GM06990 (cell line): ENCODE measurements at regions not wholly inside any gene's neighbourhood (a gene's known extent, or its start where the extent isn't known, plus 50 kb on each side); places are given as distances from the start of the nearest gene placed in this dataset.

ENCODE experiments used
- DNase-seq: peaks from one replicate; pipeline ENCODE4 v3.0.0-alpha.2; 2011; ENCODE audit not compliant: insufficient read length; ENCODE audit errors: extremely low read depth
- H3K27me3 ChIP-seq: replicated peaks from 2 replicates; pipeline ENCODE4 v1.6.0; 2011; ENCODE audit warnings: low read length; ENCODE audit not compliant: control insufficient read depth, insufficient read depth
- H3K36me3 ChIP-seq: 2 replicates; pipeline ENCODE4 v1.5.1; 2011; ENCODE audit warnings: low read length; ENCODE audit not compliant: control insufficient read depth, insufficient read depth
- H3K4me3 ChIP-seq: replicated peaks from 2 replicates; pipeline ENCODE4 v1.5.1; 2011; ENCODE audit warnings: low read depth, mild to moderate bottlenecking, control low read depth, low read length
- CTCF ChIP-seq: IDR thresholded peaks from 2 replicates; pipeline ENCODE4 v1.5.1; 2011; ENCODE audit warnings: low read length, control low read depth, mild to moderate bottlenecking, inconsistent platforms; ENCODE audit not compliant: insufficient read depth, poor library complexity, severe bottlenecking

DNA sequence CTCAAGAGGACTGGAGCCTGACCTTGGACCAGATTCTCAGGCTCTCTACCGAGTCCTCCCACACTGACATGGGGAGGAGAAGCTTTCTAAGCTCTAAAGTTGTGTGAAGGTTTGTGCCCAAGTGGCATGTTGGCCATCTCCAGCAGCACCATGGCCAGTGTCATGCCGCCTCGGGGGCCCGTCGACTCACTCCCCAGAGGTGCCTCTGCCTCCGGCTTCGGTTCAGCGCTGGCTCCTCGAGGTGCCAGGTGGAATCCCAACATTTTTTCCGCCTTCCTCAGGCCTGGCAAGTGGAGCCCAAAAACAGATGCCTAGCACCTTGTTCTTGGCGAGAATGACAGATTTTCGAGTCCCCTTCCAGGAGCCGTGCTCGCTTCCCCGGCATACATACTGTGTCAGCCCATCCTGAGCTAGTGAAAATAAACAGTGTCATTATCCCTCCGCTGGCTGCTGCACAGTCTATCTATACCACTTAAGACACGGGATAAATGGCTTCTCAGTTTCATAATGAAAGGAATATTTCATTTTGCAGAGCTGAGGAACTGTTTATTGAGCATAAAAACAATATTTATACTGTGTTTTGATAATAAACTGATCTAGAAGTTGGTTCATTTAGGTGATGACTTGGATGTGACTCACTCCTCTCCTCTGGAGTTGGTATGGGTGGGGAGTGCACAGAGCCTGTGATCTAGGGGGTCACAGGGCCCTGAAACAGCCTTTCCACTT lies 328.5 kb upstream of the TLE3 start:
- TF ChIP-seq CTCF, result no peak

GRCh38 chr15:70424937-70425411 lies 327.3 kb upstream of the TLE3 start:
- DNase-seq, result no peak
- Histone ChIP-seq H3K36me3 (no peaks in the 10 kb centered on the region), H3K27me3 (peaks cover 1% of the 10 kb centered on the region; the same call in 1 of the 2 replicates), H3K4me3 (no peak overlapping the region)
- no peak for TF ChIP-seq CTCF

More for the DNA sequence above, 328.5 kb upstream of the TLE3 start:
- no peak overlapping the region for H3K4me3 ChIP-seq
- H3K27me3 ChIP-seq, result peaks cover 1% of the 10 kb centered on the region; the same call in 1 of the 2 replicates
- H3K36me3 ChIP-seq, result no peaks in the 10 kb centered on the region
- no peak for DNase-seq

- no peak for DNase-seq
- H3K36me3 ChIP-seq, result no peaks in the 10 kb centered on the region
- TF ChIP-seq CTCF, result no peak
- H3K4me3 ChIP-seq, result no peak overlapping the region
- H3K27me3 ChIP-seq, result peaks cover 1% of the 10 kb centered on the region; the same call in 1 of the 2 replicates
These were observed 325.6 kb upstream of the TLE3 start for GRCh38 chr15:70423267-70423666.

GRCh38 chr15:70422342-70422741 lies 324.6 kb upstream of the TLE3 start:
- peaks cover 3% of the 10 kb centered on the region; the same call in 1 of the 2 replicates for H3K27me3 ChIP-seq
- no peak for DNase-seq

DNA sequence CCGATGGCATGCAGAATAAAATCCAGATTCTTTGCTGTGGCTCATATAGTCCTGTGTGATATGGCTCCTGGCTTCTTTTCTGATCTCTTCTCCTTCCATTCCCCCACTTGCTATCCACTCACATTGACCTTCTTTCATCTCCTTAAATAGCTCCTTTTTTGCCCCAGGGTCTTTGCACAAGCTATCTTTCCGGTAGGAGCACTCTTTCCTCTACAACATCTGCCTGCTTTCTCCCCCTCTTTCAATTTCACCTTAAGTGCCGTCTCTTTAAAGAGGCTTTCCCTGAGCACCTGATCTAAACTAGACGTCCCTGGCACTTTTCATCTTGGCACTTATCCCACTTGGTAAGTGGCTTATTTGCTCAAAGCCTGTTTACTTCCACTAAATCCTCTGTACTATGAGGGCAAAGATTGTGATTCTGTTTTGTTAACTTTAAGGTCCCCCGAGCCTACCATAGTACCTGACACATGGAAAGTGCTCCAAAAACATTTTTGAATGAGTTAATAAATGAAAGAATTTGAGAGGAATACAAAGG lies 323.3 kb upstream of the TLE3 start:
- DNase-seq, result no peak
- Histone ChIP-seq H3K4me3 (no peak overlapping the region), H3K36me3 (no peaks in the 10 kb centered on the region), H3K27me3 (peaks cover 3% of the 10 kb centered on the region; the same call in 1 of the 2 replicates)
- TF ChIP-seq CTCF, result no peak

More at GRCh38 chr15:70422342-70422741, 324.6 kb upstream of the TLE3 start:
- Histone ChIP-seq H3K36me3 (no peaks in the 10 kb centered on the region), H3K4me3 (no peak overlapping the region)
- TF ChIP-seq CTCF, result no peak
